ENCODE measurements at regions not wholly inside any gene's neighbourhood (a gene's known extent, or its start where the extent isn't known, plus 50 kb on each side); places are given as distances from the start of the nearest gene placed in this dataset.

DNA sequence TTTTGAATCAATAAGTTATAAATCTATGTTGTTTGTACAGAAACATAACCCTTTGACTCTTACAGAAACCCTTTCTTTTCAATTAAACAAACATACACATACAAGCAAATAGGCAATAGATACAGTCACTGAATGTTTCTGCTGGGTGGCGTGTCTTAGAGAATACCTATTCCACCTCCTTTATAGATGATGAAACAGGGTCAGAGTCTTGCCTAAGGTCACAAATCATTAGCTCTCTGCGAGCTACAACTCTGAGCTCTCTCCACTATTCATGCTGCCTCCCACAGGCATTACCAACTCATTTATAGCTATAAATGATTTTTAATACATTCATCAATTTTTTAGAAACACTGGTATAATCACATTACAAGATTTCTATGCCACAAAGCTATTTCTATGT is 152.6 kb downstream of the RSL24D1 start:
- no peak overlapping the region for H3K4me3 ChIP-seq (ENCODE audit: low read depth, low read length)
- no peak for DNase-seq (ENCODE audit: low read depth, low spot score)
- no peak for TF ChIP-seq CTCF (IDR thresholded peaks at IDR 0.05; ENCODE audit: insufficient read depth, low read length, missing control alignments)
- ChIA-PET CTCF (no interaction called here), POLR2A (no interaction called here)

DNA sequence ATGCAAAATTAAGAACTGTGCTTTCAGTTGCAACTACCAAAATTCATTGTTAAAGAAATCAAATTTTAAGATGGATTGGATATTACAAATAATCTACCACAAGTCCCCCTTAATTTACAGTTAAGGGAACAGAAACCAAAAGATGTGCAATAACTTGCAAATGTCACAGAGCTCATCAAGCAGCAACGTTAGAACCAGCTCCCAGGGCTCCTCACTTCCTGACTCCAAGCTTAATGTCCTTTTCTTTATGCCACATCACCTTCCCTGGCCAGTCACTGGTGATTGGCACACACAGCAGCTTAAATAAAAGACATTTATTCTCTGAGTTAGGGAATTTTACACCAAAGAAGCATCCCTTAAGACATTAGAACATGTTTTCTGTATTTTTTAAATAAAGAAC is 159.7 kb downstream of the RSL24D1 start:
- no peak for DNase-seq (ENCODE audit: low read depth, low spot score)
- TF ChIP-seq CTCF (IDR thresholded peaks at IDR 0.05; ENCODE audit: insufficient read depth, low read length, missing control alignments): no peak
- ChIA-PET CTCF (no interaction called here), POLR2A (no interaction called here)
- H3K4me3 ChIP-seq (ENCODE audit: low read depth, low read length): no peak overlapping the region

- ChIA-PET CTCF (no interaction called here), POLR2A (no interaction called here)
- H3K4me3 ChIP-seq (ENCODE audit: low read depth, low read length): no peak overlapping the region
- TF ChIP-seq CTCF (IDR thresholded peaks at IDR 0.05; ENCODE audit: insufficient read depth, low read length, missing control alignments): no peak
- DNase-seq (ENCODE audit: low read depth, low spot score): no peak
Observed at GRCh38 chr15:55035749-55036148, 161.0 kb downstream of the RSL24D1 start.

GRCh38 chr15:55033574-55033973 is 163.2 kb downstream of the RSL24D1 start:
- no peak overlapping the region for H3K4me3 ChIP-seq (ENCODE audit: low read depth, low read length)
- ChIA-PET POLR2A (no interaction called here), CTCF (no interaction called here)
- no peak for DNase-seq (ENCODE audit: low read depth, low spot score)
- TF ChIP-seq CTCF (IDR thresholded peaks at IDR 0.05; ENCODE audit: insufficient read depth, low read length, missing control alignments): no peak

GRCh38 chr15:55031727-55032126 is 165.0 kb downstream of the RSL24D1 start:
- CTCF ChIA-PET: no interaction called here
- H3K4me3 ChIP-seq (ENCODE audit: low read depth, low read length): no peak overlapping the region
- POLR2A ChIA-PET: no interaction called here
- DNase-seq (ENCODE audit: low read depth, low spot score): no peak
- no peak for TF ChIP-seq CTCF (IDR thresholded peaks at IDR 0.05; ENCODE audit: insufficient read depth, low read length, missing control alignments)

- CTCF ChIA-PET: no interaction called here
- POLR2A ChIA-PET: no interaction called here
- no peak for DNase-seq (ENCODE audit: low read depth, low spot score)
- no peak overlapping the region for H3K4me3 ChIP-seq (ENCODE audit: low read depth, low read length)
- no peak for TF ChIP-seq CTCF (IDR thresholded peaks at IDR 0.05; ENCODE audit: insufficient read depth, low read length, missing control alignments)
Observed at GRCh38 chr15:55026381-55026780, 170.4 kb downstream of the RSL24D1 start.

All from AG04449 (cell line).